ENCODE measurements at regions not wholly inside any gene's neighbourhood (a gene's known extent, or its start where the extent isn't known, plus 50 kb on each side); places are given as distances from the start of the nearest gene placed in this dataset.

- peak; percentile 94 for DNase-seq (ENCODE audit: unreplicated experiment)
- Mint-ChIP-seq H3K36me3 (ENCODE audit: insufficient read depth, unreplicated experiment) (no peaks in the 10 kb centered on the region), H3K27ac (ENCODE audit: low read depth, unreplicated experiment) (peak overlapping the region; percentile 59), H3K27me3 (ENCODE audit: insufficient read depth, unreplicated experiment) (no peaks in the 10 kb centered on the region), H3K4me1 (ENCODE audit: insufficient read depth, unreplicated experiment) (peaks cover 13% of the 10 kb centered on the region), H3K4me3 (ENCODE audit: unreplicated experiment) (no peak overlapping the region), H3K9me3 (ENCODE audit: unreplicated experiment) (no peaks in the 10 kb centered on the region)
- intact Hi-C loops (cut with micrococcal nuclease): no loop called here
- TF ChIP-seq, protein P1, sequence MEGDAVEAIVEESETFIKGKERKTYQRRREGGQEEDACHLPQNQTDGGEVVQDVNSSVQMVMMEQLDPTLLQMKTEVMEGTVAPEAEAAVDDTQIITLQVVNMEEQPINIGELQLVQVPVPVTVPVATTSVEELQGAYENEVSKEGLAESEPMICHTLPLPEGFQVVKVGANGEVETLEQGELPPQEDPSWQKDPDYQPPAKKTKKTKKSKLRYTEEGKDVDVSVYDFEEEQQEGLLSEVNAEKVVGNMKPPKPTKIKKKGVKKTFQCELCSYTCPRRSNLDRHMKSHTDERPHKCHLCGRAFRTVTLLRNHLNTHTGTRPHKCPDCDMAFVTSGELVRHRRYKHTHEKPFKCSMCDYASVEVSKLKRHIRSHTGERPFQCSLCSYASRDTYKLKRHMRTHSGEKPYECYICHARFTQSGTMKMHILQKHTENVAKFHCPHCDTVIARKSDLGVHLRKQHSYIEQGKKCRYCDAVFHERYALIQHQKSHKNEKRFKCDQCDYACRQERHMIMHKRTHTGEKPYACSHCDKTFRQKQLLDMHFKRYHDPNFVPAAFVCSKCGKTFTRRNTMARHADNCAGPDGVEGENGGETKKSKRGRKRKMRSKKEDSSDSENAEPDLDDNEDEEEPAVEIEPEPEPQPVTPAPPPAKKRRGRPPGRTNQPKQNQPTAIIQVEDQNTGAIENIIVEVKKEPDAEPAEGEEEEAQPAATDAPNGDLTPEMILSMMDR (IDR thresholded peaks at IDR 0.05; ENCODE audit: unreplicated experiment): no peak
- POLR2A ChIA-PET: interaction anchor here (1.2 to 1.9 kb wide), 2 partner anchors 131 to 1658 kb away, joined by 3 to 6 read pairs; partner anchors contain the start of gene AGA
- BruUV-seq (replicated peaks): no TSS peak
- CTCF ChIA-PET: no interaction called here
These were observed 131.3 kb upstream of the AGA start for GRCh38 chr4:177573507-177573906.

DNA sequence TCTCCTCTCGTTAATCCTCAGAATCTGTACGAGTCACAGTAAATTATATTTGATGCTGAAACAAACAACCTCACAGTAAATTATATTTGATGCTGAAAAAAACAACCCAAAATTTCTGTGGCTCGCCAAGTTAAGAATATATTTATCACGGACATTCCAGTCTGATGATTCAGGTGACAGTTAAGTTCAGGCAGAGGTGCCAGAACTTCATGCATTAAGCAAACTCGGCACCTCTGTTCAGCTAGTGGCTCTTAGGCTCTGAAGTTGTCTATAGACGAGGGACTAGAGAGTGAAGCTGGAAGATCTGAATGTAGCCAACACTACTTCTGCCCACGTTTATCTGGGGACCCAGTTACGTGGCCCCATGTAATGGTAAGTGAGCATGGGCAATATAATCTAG lies 132.2 kb upstream of the AGA start:
- Mint-ChIP-seq H3K4me1 (ENCODE audit: insufficient read depth, unreplicated experiment) (peaks cover 13% of the 10 kb centered on the region), H3K4me3 (ENCODE audit: unreplicated experiment) (peak overlapping the region; percentile 38), H3K27me3 (ENCODE audit: insufficient read depth, unreplicated experiment) (no peaks in the 10 kb centered on the region), H3K27ac (ENCODE audit: low read depth, unreplicated experiment) (peak overlapping the region; percentile 59), H3K9me3 (ENCODE audit: unreplicated experiment) (no peaks in the 10 kb centered on the region), H3K36me3 (ENCODE audit: insufficient read depth, unreplicated experiment) (no peaks in the 10 kb centered on the region)
- BruUV-seq (replicated peaks): no TSS peak
- ChIA-PET POLR2A (interaction anchor here (1.2 to 1.9 kb wide), 2 partner anchors 132 to 1657 kb away, joined by 3 to 6 read pairs; partner anchors contain the start of gene AGA), CTCF (interaction anchor here (0.6 kb wide), 1 partner anchor 1734 kb away, joined by 3 read pairs; no protein-coding TSS in a partner anchor)
- TF ChIP-seq, protein P1 (IDR thresholded peaks at IDR 0.05; ENCODE audit: unreplicated experiment): no peak
- intact Hi-C loops (cut with micrococcal nuclease): no loop called here
- DNase-seq (ENCODE audit: unreplicated experiment): peak; percentile 76

- Mint-ChIP-seq H3K4me3 (ENCODE audit: unreplicated experiment) (no peak overlapping the region), H3K27ac (ENCODE audit: low read depth, unreplicated experiment) (no peak overlapping the region), H3K9me3 (ENCODE audit: unreplicated experiment) (no peaks in the 10 kb centered on the region), H3K27me3 (ENCODE audit: insufficient read depth, unreplicated experiment) (no peaks in the 10 kb centered on the region), H3K4me1 (ENCODE audit: insufficient read depth, unreplicated experiment) (peaks cover 8% of the 10 kb centered on the region), H3K36me3 (ENCODE audit: insufficient read depth, unreplicated experiment) (no peaks in the 10 kb centered on the region)
- intact Hi-C loops (cut with micrococcal nuclease): loop anchor here (1.0 kb wide), 1 partner anchor 1728 kb away; no protein-coding TSS in a partner anchor
- TF ChIP-seq, protein P1 (IDR thresholded peaks at IDR 0.05; ENCODE audit: unreplicated experiment): peak; percentile 30
- peak; percentile 18 for DNase-seq (ENCODE audit: unreplicated experiment)
- ChIA-PET POLR2A (interaction anchor here (0.7 kb wide), 2 partner anchors 114 to 1960 kb away, joined by 3 to 5 read pairs; no protein-coding TSS in a partner anchor), CTCF (interaction anchor here (0.6 to 1.6 kb wide), 10 partner anchors 102 to 1728 kb away, joined by 3 to 6 read pairs (median 3); no protein-coding TSS in a partner anchor)
- BruUV-seq (replicated peaks): no TSS peak
These were observed 137.4 kb upstream of the AGA start for GRCh38 chr4:177579649-177580048.

DNA sequence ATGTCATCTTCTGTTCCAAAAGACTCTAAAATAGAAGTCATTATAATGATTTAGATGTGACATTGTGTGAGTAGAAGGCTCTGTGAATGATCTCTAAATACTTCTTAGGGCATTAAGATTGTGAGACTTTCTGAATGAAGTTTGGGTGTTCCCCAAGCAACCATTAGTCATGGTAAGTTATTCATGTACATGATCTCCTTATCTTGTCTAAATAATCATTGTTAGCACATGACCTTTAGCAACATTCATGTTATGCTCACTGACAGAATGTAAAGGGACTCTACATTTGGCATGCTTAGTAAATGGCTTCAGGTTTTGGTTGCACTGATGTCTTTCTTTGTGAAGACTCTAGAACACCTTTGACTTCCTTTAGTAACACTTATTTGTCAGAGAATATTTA lies 140.8 kb upstream of the AGA start:
- Mint-ChIP-seq H3K27me3 (ENCODE audit: insufficient read depth, unreplicated experiment) (no peaks in the 10 kb centered on the region), H3K36me3 (ENCODE audit: insufficient read depth, unreplicated experiment) (no peaks in the 10 kb centered on the region), H3K27ac (ENCODE audit: low read depth, unreplicated experiment) (no peak overlapping the region), H3K9me3 (ENCODE audit: unreplicated experiment) (no peaks in the 10 kb centered on the region), H3K4me1 (ENCODE audit: insufficient read depth, unreplicated experiment) (peaks cover 4% of the 10 kb centered on the region), H3K4me3 (ENCODE audit: unreplicated experiment) (no peak overlapping the region)
- TF ChIP-seq, protein P1 (IDR thresholded peaks at IDR 0.05; ENCODE audit: unreplicated experiment): no peak
- no peak for DNase-seq (ENCODE audit: unreplicated experiment)
- no TSS peak for BruUV-seq (replicated peaks)
- ChIA-PET CTCF (no interaction called here), POLR2A (no interaction called here)
- intact Hi-C loops (cut with micrococcal nuclease): no loop called here
